OCI-M1 (cell line): ENCODE measurements at regions not wholly inside any gene's neighbourhood (a gene's known extent, or its start where the extent isn't known, plus 50 kb on each side); places are given as distances from the start of the nearest gene placed in this dataset.

Experiments used
- DNase-seq: peaks from one replicate; lab custom pipeline; 2025; lab: John Stamatoyannopoulos, UW

DNA sequence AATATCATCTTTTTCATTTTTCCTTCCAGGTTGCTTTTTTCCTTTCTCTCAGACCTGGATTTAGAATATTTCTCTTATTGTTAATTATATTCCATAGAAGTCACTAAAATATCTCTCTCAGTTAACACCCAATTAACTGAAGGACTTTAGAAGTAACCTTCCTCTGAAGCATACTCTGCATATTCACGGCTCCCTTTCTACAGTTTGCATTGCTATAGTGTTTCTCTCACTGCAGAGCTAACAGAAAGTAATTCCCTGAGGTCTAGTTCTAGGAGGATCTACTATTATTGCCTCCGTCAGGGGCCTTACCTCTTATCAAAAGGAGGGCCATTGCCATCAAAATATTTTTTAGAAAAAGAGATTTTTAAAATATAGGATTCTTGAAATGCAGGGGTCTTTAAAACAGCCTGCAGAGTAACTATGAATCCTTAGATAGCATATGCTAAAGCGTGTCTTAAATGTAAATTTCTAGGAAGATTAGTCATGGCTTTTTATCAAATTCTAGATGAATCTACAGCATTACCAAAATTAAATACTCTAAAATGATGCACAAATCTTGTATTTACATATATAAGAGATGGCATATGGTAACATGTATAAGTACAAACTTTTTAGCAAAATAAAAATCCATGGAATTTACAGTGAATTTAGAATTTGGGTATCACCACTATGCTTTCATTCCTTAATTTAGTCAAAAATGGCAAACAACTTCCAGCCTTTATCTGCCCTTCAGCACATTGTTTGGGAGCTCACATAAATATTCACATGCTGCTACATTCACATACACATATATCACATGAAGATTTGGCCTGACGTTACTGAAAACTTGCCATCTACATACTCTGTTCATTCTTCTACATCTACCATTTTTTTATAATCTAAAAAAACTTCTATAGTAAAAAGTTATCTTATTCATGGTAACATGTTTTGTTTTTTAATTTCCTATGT lies 696.8 kb downstream of the OTOL1 start:
- no peak for DNase-seq

DNA sequence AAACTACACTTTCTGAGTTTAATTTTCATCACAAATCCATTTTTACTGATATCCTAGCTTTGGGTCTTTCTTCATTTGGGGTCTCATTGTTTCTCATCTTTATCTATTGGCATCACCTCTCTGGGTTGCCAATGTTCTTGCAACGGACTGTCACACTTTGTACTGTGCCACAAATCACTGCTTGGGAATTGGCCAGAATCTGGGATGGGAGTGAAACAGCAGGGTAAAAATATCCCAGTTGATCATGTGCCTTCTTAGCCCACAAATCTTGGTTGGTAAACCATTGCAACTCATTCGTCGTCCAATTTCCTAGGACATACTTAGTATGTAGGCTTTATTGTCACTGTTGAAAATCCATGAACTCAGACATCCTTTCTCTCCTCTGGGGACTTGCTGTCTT lies 698.5 kb downstream of the OTOL1 start:
- DNase-seq, result no peak

GRCh38 chr3:162196964-162197363 lies 700.4 kb downstream of the OTOL1 start:
- DNase-seq, result no peak

- DNase-seq, result no peak
Observed at GRCh38 chr3:162200836-162201235, 704.2 kb downstream of the OTOL1 start.

- no peak for DNase-seq
Observed at GRCh38 chr3:162206648-162207047, 710.0 kb downstream of the OTOL1 start.

GRCh38 chr3:162211470-162211869 lies 714.9 kb downstream of the OTOL1 start:
- DNase-seq, result no peak

- DNase-seq, result no peak
Observed at GRCh38 chr3:162213196-162213595, 716.6 kb downstream of the OTOL1 start.

- DNase-seq, result no peak
Observed at GRCh38 chr3:162213956-162214355, 717.3 kb downstream of the OTOL1 start.

- no peak for DNase-seq
Observed at GRCh38 chr3:162217647-162218046, 721.0 kb downstream of the OTOL1 start.

DNA sequence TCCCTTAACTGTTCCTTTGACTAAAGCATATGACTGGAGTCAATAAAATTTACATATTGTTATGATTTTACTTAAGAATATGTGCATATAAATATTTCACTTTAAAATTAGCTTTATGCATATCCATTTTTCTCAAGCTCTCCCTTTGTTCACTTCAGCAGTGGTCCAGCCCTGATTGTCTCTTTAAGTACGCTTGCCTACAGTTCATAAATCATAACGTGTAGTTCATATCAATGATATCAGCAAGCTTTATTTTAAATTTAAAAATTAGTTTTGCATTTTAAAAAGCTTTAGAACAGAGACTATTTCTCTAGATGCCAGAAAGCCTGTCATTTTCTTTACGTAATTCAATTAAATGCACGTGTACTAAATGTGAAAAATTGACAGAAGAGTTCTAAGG lies 721.9 kb downstream of the OTOL1 start:
- DNase-seq, result no peak

DNA sequence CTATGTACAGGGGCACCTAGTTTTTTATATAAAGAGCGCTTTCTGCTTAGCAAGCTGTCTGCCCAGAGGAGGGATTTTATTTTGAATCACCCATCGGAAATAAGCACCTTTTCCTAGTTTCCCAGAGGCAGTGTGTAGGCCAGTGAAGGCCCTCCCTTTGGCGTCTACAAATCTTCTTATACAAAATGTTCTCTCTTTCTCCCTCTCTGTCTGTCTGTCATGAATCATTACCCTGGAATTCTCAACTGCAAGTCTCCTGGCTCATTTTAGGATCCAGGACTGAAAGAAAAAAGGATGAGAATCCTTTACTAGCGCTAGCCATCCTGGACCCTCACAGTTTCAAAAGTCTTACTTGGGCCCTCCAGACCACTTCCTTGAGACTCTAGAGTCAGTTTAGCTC lies 728.1 kb downstream of the OTOL1 start:
- DNase-seq, result no peak

- no peak for DNase-seq
Observed at GRCh38 chr3:162236949-162237348, 740.3 kb downstream of the OTOL1 start.

DNA sequence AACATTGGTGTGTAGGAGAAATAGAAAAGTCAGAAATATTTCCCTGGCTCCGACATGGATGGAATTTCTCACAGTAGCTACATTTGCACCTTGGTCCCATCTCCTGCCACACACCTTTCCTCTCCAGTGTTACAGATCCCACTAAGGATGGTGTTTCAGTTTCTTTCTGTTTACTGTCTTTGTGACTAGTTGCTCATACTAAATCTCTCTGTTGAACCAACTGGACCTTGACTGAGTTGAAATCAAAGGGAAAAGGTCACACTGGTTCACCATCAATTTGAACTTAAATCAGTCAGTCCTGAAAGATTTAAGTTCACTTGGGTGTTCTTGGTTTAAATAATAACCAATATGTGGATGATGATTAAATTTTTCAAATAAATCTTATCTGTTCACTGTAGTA lies 754.2 kb downstream of the OTOL1 start:
- no peak for DNase-seq

- no peak for DNase-seq
Observed at GRCh38 chr3:162262129-162262528, 765.5 kb downstream of the OTOL1 start.

DNA sequence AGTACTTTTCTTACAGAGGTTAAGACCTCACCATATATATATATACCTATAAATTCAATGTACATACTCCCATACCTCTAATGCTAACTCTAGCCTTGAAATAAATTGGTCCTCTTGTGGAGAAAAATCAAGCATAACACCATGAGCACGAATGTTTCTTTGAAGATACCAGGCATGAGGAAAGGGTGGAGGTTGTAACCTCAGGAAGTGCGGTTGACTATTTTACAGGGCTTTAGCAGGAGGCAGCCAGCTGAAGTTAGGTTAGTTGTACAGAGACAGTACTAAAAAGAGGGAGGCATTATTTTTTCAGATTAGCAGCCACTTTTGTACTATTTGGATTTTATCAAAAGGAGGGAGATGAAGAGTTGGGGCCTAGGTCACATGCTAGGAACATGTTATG lies 767.0 kb downstream of the OTOL1 start:
- DNase-seq, result no peak

GRCh38 chr3:162269636-162270458 lies 773.2 kb downstream of the OTOL1 start:
- no peak for DNase-seq

GRCh38 chr3:162274070-162274469 lies 777.5 kb downstream of the OTOL1 start:
- DNase-seq, result no peak

GRCh38 chr3:162278834-162279233 lies 782.2 kb downstream of the OTOL1 start:
- no peak for DNase-seq

GRCh38 chr3:162285259-162285658 lies 788.7 kb downstream of the OTOL1 start:
- DNase-seq, result no peak

- no peak for DNase-seq
Observed at GRCh38 chr3:162287600-162287999, 791.0 kb downstream of the OTOL1 start.

DNA sequence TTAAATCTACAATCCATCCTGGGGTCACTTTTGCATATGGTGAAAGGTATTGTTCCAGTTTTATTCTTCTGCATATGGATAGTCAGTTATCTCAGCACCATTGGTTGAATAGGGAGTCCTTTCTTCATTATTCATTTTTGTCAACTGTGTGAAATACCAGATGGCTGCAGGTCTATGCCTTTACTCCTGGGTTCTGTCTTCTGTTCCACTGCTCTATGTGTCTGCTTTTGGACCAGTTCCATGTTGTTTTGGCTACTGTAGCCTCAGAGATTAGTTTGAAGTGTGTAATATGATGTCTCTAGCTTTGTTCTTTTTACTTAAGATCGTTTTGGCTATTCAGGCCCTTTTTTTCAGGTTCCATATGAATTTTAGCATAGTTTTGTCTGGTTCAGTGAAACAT lies 795.8 kb downstream of the OTOL1 start:
- DNase-seq, result no peak

DNA sequence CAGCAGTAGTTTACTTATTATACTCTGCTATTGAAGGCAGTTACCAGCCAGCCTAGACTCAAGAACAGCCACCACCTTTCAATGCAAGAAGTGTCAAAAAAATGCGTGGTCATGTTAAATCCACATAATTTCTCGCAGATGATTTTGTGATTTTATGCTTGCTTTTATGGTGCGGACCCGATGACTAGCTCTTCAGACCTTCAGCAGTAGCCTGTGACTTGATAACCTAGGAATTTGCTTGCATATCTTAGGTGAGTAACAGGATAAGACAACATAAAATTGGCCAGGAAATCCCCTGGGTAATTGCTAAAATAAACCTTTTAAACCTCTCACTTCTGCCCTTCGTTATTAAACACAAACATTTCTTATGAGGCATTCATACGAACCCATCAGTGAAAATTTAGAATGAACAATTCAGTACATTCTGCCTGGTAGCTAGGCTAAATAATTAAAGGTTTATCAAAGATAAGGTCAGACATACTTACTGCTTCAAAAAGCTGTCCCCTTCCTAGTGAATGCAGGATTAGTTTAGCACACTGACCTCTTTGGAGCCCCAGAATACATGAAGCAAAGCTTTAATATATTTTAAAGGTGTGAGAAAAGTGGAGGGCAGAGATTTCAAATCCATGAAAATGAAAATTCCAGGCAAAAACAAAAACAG lies 798.8 kb downstream of the OTOL1 start:
- no peak for DNase-seq
